ENCODE measurements at regions not wholly inside any gene's neighbourhood (a gene's known extent, or its start where the extent isn't known, plus 50 kb on each side); places are given as distances from the start of the nearest gene placed in this dataset.

DNA sequence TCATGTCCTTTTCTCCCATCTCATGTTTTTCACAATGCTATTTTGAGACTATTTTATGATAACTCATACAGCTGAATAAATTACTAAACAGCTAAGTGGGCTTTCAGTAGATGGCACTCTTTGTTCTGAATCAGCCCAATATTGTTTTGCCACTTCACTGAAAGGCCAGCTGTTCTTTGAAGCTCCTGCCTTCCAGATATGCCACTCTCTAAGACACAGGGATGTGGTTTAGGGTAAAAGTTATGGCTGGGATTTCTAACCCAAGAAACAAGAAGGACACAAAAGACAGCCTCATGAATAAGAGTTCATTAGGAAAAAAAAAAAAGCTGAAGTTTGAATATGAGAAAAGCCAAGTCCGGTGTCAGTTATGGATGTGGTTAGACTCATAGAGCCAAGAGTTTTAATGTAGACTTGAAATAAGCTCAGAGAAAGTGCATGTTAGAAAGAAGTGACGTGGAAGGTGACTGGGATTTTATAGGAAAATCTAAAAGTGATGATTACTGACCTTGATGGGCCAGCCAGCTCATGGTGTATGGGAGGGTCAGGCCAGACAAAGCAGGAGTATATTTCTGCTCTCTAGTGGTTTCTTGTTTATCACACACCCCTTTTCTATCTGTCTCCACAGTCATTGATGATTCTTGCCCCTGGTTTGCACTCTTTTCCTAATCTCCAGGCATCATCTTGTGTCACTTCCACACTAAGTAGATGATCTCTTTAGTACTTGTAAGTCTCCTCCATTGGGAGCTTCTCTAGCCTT is 488.5 kb downstream of the NR2F1-AS1 start:
- TF ChIP-seq EMX1 (CRISPR knock-in tag; IDR thresholded peaks at IDR 0.05): no peak
- TF ChIP-seq, protein P1, sequence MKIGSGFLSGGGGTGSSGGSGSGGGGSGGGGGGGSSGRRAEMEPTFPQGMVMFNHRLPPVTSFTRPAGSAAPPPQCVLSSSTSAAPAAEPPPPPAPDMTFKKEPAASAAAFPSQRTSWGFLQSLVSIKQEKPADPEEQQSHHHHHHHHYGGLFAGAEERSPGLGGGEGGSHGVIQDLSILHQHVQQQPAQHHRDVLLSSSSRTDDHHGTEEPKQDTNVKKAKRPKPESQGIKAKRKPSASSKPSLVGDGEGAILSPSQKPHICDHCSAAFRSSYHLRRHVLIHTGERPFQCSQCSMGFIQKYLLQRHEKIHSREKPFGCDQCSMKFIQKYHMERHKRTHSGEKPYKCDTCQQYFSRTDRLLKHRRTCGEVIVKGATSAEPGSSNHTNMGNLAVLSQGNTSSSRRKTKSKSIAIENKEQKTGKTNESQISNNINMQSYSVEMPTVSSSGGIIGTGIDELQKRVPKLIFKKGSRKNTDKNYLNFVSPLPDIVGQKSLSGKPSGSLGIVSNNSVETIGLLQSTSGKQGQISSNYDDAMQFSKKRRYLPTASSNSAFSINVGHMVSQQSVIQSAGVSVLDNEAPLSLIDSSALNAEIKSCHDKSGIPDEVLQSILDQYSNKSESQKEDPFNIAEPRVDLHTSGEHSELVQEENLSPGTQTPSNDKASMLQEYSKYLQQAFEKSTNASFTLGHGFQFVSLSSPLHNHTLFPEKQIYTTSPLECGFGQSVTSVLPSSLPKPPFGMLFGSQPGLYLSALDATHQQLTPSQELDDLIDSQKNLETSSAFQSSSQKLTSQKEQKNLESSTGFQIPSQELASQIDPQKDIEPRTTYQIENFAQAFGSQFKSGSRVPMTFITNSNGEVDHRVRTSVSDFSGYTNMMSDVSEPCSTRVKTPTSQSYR (CRISPR knock-in tag; IDR thresholded peaks at IDR 0.05): no peak
- no peak for TF ChIP-seq NFE2L1 (CRISPR knock-in tag; IDR thresholded peaks at IDR 0.05)
- TF ChIP-seq, protein P2, sequence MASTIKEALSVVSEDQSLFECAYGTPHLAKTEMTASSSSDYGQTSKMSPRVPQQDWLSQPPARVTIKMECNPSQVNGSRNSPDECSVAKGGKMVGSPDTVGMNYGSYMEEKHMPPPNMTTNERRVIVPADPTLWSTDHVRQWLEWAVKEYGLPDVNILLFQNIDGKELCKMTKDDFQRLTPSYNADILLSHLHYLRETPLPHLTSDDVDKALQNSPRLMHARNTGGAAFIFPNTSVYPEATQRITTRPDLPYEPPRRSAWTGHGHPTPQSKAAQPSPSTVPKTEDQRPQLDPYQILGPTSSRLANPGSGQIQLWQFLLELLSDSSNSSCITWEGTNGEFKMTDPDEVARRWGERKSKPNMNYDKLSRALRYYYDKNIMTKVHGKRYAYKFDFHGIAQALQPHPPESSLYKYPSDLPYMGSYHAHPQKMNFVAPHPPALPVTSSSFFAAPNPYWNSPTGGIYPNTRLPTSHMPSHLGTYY (CRISPR knock-in tag; IDR thresholded peaks at IDR 0.05): no peak
- no peak for TF ChIP-seq GRHL2 (CRISPR knock-in tag; IDR thresholded peaks at IDR 0.05; ENCODE audit: insufficient replicate concordance, severe bottlenecking)
- TF ChIP-seq, protein P3, sequence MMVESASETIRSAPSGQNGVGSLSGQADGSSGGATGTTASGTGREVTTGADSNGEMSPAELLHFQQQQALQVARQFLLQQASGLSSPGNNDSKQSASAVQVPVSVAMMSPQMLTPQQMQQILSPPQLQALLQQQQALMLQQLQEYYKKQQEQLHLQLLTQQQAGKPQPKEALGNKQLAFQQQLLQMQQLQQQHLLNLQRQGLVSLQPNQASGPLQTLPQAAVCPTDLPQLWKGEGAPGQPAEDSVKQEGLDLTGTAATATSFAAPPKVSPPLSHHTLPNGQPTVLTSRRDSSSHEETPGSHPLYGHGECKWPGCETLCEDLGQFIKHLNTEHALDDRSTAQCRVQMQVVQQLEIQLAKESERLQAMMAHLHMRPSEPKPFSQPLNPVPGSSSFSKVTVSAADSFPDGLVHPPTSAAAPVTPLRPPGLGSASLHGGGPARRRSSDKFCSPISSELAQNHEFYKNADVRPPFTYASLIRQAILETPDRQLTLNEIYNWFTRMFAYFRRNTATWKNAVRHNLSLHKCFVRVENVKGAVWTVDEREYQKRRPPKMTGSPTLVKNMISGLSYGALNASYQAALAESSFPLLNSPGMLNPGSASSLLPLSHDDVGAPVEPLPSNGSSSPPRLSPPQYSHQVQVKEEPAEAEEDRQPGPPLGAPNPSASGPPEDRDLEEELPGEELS (CRISPR knock-in tag; IDR thresholded peaks at IDR 0.05): no peak
- TF ChIP-seq HMGA2 (CRISPR knock-in tag; IDR thresholded peaks at IDR 0.05): no peak
- no peak for TF ChIP-seq ZNF416 (CRISPR knock-in tag; IDR thresholded peaks at IDR 0.05)
- no peak for TF ChIP-seq JAZF1 (CRISPR knock-in tag; IDR thresholded peaks at IDR 0.05)
- no peak for TF ChIP-seq FOXK1 (CRISPR knock-in tag; IDR thresholded peaks at IDR 0.05)
- TF ChIP-seq NR1H2 (CRISPR knock-in tag; IDR thresholded peaks at IDR 0.05): no peak
- TF ChIP-seq, protein P4, sequence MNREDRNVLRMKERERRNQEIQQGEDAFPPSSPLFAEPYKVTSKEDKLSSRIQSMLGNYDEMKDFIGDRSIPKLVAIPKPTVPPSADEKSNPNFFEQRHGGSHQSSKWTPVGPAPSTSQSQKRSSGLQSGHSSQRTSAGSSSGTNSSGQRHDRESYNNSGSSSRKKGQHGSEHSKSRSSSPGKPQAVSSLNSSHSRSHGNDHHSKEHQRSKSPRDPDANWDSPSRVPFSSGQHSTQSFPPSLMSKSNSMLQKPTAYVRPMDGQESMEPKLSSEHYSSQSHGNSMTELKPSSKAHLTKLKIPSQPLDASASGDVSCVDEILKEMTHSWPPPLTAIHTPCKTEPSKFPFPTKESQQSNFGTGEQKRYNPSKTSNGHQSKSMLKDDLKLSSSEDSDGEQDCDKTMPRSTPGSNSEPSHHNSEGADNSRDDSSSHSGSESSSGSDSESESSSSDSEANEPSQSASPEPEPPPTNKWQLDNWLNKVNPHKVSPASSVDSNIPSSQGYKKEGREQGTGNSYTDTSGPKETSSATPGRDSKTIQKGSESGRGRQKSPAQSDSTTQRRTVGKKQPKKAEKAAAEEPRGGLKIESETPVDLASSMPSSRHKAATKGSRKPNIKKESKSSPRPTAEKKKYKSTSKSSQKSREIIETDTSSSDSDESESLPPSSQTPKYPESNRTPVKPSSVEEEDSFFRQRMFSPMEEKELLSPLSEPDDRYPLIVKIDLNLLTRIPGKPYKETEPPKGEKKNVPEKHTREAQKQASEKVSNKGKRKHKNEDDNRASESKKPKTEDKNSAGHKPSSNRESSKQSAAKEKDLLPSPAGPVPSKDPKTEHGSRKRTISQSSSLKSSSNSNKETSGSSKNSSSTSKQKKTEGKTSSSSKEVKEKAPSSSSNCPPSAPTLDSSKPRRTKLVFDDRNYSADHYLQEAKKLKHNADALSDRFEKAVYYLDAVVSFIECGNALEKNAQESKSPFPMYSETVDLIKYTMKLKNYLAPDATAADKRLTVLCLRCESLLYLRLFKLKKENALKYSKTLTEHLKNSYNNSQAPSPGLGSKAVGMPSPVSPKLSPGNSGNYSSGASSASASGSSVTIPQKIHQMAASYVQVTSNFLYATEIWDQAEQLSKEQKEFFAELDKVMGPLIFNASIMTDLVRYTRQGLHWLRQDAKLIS (CRISPR knock-in tag; IDR thresholded peaks at IDR 0.05; ENCODE audit: borderline replicate concordance): no peak
- TF ChIP-seq NR3C1 (CRISPR knock-in tag; conservative IDR thresholded peaks at IDR 0.05; ENCODE audit: low read depth): no peak
- Mint-ChIP-seq H3K4me3 (no peak overlapping the region), H3K27me3 (ENCODE audit: low read depth) (no peaks in the 10 kb centered on the region), H3K4me1 (no peaks in the 10 kb centered on the region), H3K9me3 (peaks cover 8% of the 10 kb centered on the region), H3K27ac (no peak overlapping the region), H3K36me3 (peaks cover 2% of the 10 kb centered on the region; the same call in 1 of the 2 replicates)
- ATAC-seq (no peak), DNase-seq (ENCODE audit: low spot score) (no peak)
- ChIA-PET POLR2A (no interaction called here), CTCF (interaction anchor here (0.7 kb wide), 1 partner anchor 16 kb away, joined by 3 read pairs; no protein-coding TSS in a partner anchor)

DNA sequence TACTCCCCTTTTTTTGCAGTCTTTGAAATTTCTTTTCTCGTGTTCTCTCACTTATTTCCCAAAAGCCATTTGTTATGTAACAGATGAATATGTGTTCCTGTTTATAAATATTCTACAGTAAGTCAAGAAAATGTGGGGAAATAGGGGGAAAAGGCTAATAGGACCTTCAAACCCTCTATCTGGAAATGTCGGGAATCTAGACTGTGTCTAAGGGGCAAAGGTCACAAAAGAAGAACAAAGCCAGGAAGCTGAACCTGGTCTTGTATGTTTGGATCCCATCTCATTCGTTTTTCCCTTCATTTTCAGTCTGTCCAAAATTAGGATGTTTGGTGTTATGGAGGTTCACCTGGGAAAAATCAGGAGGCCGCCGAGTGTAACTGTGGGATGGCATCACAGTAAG is 490.3 kb downstream of the NR2F1-AS1 start:
- TF ChIP-seq, protein P5, sequence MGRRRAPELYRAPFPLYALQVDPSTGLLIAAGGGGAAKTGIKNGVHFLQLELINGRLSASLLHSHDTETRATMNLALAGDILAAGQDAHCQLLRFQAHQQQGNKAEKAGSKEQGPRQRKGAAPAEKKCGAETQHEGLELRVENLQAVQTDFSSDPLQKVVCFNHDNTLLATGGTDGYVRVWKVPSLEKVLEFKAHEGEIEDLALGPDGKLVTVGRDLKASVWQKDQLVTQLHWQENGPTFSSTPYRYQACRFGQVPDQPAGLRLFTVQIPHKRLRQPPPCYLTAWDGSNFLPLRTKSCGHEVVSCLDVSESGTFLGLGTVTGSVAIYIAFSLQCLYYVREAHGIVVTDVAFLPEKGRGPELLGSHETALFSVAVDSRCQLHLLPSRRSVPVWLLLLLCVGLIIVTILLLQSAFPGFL (CRISPR knock-in tag; IDR thresholded peaks at IDR 0.05; ENCODE audit: borderline replicate concordance): no peak
- no peak for TF ChIP-seq ZNF219 (CRISPR knock-in tag; IDR thresholded peaks at IDR 0.05; ENCODE audit: borderline replicate concordance)
- no peak for TF ChIP-seq NFYB (CRISPR knock-in tag; conservative IDR thresholded peaks at IDR 0.05; ENCODE audit: low read depth)
- TF ChIP-seq, protein P2 (CRISPR knock-in tag; IDR thresholded peaks at IDR 0.05): no peak
- TF ChIP-seq IRF2 (CRISPR knock-in tag; IDR thresholded peaks at IDR 0.05; ENCODE audit: borderline replicate concordance, low read depth): no peak
- TF ChIP-seq GTF2I (CRISPR knock-in tag; conservative IDR thresholded peaks at IDR 0.05): no peak
- TF ChIP-seq NR3C1 (CRISPR knock-in tag; conservative IDR thresholded peaks at IDR 0.05; ENCODE audit: low read depth): no peak
- TF ChIP-seq PRRX2 (CRISPR knock-in tag; IDR thresholded peaks at IDR 0.05): no peak
- TF ChIP-seq ZNF423 (CRISPR knock-in tag; IDR thresholded peaks at IDR 0.05): no peak
- no peak for TF ChIP-seq ZNF317 (CRISPR knock-in tag; IDR thresholded peaks at IDR 0.05; ENCODE audit: borderline replicate concordance, low read depth)
- H3K27me3 Mint-ChIP-seq (ENCODE audit: low read depth): no peaks in the 10 kb centered on the region
- ChIA-PET CTCF (no interaction called here), POLR2A (no interaction called here)
- no peak overlapping the region for H3K4me3 Mint-ChIP-seq
- peaks cover 2% of the 10 kb centered on the region; the same call in 1 of the 2 replicates for H3K36me3 Mint-ChIP-seq
- peaks cover 3% of the 10 kb centered on the region for H3K9me3 Mint-ChIP-seq
- no peak for ATAC-seq
- no peak overlapping the region for H3K27ac Mint-ChIP-seq
- H3K4me1 Mint-ChIP-seq: no peaks in the 10 kb centered on the region
- DNase-seq (ENCODE audit: low spot score): no peak
